Stimulated activated effector memory CD8-positive, alpha-beta T cell treated with anti-CD3 and anti-CD28 coated beads, Interleukin-12 subunit alpha, Interleukin-12 subunit beta, amount 100 ng/mL, for 72 hours (primary cell): ENCODE measurements at regions not wholly inside any gene's neighbourhood (a gene's known extent, or its start where the extent isn't known, plus 50 kb on each side); places are given as distances from the start of the nearest gene placed in this dataset.
A peak's percentile ranks its signal among the peaks of the same experiment; 100 is the strongest.

ENCODE experiments used
- ATAC-seq: fragments of 150-1000 bp; cut with Tn5 transposase; 2 replicates; pipeline ENCODE4 v1.10.0; 2021
- DNase-seq, 2 donors: peaks; one replicate each; pipeline ENCODE4 v3.0.0; 2021 to 2022; ENCODE audit warnings: low spot score in 2 of 2
- H3K27ac Mint-ChIP-seq: one replicate; pipeline ENCODE4 v1.8.0; 2022; ENCODE audit warnings: mild to moderate bottlenecking, mixed read lengths
- H3K36me3 Mint-ChIP-seq: one replicate; pipeline ENCODE4 v1.8.0; 2022; ENCODE audit warnings: mild to moderate bottlenecking, mixed read lengths
- H3K4me1 Mint-ChIP-seq: one replicate; pipeline ENCODE4 v1.8.0; 2022; ENCODE audit warnings: mixed read lengths
- H3K4me3 Mint-ChIP-seq: one replicate; pipeline ENCODE4 v1.8.0; 2022; ENCODE audit warnings: mild to moderate bottlenecking, mixed read lengths
- H3K9me3 Mint-ChIP-seq: one replicate; pipeline ENCODE4 v1.8.0; 2022; ENCODE audit warnings: mixed read lengths

DNA sequence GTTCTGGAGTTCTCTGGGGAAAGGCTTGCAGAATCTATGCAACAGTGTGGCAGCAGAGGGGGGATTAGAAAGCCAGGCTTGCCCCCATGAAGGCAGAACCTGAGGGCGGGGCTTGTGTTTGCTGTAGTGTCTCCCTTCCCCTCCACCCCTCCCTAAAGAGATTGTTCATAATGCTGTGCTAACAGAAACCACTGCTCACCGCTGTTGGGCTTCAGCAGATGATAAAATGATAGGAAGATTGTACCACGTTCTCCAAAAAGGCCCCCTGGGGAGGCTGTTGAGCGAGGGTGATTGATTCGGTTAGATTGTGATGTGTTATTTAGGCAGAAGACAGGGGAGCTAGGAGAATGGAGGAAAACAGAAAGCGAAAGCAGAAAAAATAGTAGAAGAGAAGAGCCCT lies 215.2 kb upstream of the NCAM1 start:
- Mint-ChIP-seq H3K9me3 (no peaks in the 10 kb centered on the region), H3K36me3 (no peaks in the 10 kb centered on the region), H3K4me3 (no peak overlapping the region), H3K4me1 (no peaks in the 10 kb centered on the region), H3K27ac (no peak overlapping the region)
- no peak for DNase-seq
- no peak for ATAC-seq

DNA sequence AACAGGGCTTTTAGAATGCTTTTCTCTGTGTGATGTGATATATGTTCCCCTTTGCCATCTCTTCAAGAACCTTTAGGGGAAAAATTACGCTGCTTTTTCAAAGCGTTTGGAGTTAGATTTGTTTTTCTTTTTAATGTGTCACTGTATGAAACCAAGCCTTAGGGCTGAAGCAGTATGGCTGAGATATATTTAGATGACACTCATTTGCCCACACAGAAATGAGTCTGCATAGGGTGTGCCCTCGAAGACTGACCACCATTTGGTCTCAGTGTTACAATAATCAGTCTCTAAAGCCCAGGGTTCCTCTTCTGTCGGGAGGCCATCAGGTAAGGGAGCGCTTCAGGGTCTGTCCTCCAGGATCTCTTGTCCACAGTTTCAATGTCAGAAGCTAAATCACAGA lies 213.0 kb upstream of the NCAM1 start:
- ATAC-seq (no peak), DNase-seq (no peak)
- no peaks in the 10 kb centered on the region for H3K9me3 Mint-ChIP-seq
- H3K36me3 Mint-ChIP-seq: no peaks in the 10 kb centered on the region
- H3K27ac Mint-ChIP-seq: no peak overlapping the region
- no peak overlapping the region for H3K4me3 Mint-ChIP-seq
- no peaks in the 10 kb centered on the region for H3K4me1 Mint-ChIP-seq

DNA sequence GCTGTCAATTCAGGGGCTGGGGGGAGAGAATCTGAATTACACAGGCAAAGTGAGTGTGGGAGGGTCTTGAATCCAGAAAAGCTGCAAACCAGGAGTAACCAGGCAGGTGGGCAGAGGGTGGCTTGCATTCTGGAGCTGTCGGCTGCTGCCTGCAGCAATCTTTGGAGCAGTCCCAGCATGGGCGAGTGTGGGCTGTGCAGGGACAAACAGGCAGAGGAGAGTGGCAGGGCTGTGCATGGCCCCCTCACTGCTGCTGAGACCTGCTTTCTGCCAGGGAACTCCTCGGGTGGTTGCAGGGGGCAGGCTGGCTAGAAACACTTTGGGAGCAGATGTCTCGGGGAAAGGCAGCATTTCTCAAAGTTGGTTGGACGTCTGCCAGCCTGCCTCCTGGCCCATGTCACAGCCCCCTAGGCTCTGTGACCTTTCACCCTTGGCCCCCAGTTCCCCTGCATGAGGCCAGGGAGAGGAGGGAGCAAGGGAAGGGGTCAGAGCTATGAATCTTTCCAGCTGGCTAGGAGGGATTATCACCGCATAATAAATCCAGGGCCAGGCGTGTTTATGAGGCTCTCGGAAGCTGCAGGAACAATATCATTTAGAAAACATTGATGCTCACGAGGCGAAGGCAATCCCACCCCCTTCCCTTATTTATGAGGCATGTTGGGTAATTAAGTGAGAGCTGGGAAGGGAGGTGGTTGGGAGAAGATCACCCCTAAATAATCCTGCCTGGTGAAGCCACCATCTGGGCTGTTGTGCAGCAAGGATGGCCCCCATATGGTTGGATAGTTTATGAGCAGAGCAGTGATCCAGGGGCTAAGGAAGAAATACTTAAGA lies 212.3 kb upstream of the NCAM1 start:
- Mint-ChIP-seq H3K27ac (no peak overlapping the region), H3K9me3 (no peaks in the 10 kb centered on the region)
- ATAC-seq: no peak

DNA sequence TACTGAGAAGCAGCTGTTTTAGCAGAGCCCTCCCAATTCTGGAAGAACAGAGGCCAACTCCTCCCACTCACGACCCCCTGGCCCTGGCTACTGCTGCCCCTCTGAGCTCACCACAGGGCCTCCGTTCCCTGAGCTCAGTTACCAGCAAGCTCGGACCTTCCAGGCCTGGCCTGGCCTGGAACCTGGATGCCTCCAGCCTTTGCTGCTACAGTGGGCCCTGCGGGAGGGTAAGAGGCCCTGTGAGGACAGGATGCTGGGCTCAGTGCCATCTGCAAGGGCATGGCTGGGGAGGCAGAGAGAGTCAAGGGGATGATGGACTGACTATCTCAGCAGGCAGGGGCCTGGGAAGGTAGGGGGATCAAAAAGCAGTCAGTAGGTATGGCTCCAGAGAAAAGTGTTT lies 209.9 kb upstream of the NCAM1 start:
- H3K9me3 Mint-ChIP-seq: no peaks in the 10 kb centered on the region
- H3K4me1 Mint-ChIP-seq: no peaks in the 10 kb centered on the region
- no peaks in the 10 kb centered on the region for H3K36me3 Mint-ChIP-seq
- no peak overlapping the region for H3K27ac Mint-ChIP-seq
- DNase-seq (no peak), ATAC-seq (peak; percentile 27)
- no peak overlapping the region for H3K4me3 Mint-ChIP-seq

More for the DNA sequence above, 212.3 kb upstream of the NCAM1 start:
- Mint-ChIP-seq H3K4me3 (no peak overlapping the region), H3K36me3 (no peaks in the 10 kb centered on the region), H3K4me1 (no peaks in the 10 kb centered on the region)
- DNase-seq: no peak

DNA sequence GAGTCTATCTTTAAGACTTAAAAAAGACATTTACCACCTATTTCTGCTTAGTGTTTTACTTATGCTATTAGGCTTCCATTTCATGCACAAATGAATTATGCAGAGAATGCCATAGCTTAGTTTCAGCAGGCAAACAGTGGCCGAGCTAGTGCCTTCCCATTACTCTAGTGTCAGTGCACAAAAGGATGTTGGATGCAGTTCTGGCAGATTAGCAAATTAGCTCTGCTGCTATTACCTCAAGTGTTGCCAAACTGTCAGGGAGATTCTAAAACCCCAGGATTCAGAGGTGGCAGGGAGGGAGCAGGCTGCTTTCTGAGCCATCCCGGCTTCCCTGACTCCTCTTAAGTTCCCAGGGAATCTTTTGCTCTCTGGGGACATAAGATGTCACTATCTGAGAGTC lies 209.4 kb upstream of the NCAM1 start:
- Mint-ChIP-seq H3K36me3 (no peaks in the 10 kb centered on the region), H3K4me1 (no peaks in the 10 kb centered on the region), H3K9me3 (no peaks in the 10 kb centered on the region), H3K27ac (no peak overlapping the region), H3K4me3 (no peak overlapping the region)
- no peak for ATAC-seq
- DNase-seq: no peak

DNA sequence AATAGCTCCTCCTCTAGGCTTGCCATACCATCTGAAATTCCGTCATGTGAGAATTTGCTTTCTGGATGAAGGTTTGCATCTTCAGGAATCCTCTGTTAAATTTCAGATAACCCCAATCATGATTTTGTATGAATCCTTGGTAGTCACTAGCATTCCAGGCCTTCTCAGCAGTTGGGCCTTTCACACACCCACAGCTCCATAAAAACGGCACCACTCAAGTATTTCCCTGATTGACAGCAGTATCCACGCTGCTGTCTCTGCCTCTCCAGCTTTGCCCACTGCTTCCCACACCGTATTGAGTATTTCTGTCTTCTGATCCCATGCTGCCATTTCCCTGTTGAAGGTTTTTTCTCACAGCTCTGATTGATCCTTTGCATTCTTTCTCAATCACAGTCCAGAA lies 208.7 kb upstream of the NCAM1 start:
- H3K27ac Mint-ChIP-seq: no peak overlapping the region
- H3K9me3 Mint-ChIP-seq: no peaks in the 10 kb centered on the region
- no peaks in the 10 kb centered on the region for H3K4me1 Mint-ChIP-seq
- H3K36me3 Mint-ChIP-seq: no peaks in the 10 kb centered on the region
- no peak for DNase-seq
- no peak overlapping the region for H3K4me3 Mint-ChIP-seq
- no peak for ATAC-seq

DNA sequence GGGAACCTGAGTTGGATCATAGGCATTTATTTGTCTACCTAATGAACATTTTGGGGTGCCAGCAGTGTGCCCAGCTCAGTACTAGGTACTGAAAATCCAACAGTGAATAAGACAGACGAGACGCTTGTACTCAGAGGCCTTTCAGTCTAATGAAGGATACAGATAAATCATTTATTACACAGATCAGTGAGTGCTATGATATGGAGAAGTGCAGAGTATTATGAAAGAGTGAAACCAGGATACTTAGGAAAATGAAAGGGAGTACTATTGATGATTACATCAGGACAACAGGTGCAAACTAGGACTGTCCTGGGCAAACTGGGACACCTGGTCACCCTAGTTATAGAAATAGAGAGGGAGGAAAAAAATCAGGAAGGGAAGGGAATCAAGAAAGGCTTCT lies 207.5 kb upstream of the NCAM1 start:
- Mint-ChIP-seq H3K36me3 (no peaks in the 10 kb centered on the region), H3K9me3 (no peaks in the 10 kb centered on the region), H3K4me1 (no peaks in the 10 kb centered on the region), H3K4me3 (no peak overlapping the region), H3K27ac (no peak overlapping the region)
- no peak for ATAC-seq
- no peak for DNase-seq

DNA sequence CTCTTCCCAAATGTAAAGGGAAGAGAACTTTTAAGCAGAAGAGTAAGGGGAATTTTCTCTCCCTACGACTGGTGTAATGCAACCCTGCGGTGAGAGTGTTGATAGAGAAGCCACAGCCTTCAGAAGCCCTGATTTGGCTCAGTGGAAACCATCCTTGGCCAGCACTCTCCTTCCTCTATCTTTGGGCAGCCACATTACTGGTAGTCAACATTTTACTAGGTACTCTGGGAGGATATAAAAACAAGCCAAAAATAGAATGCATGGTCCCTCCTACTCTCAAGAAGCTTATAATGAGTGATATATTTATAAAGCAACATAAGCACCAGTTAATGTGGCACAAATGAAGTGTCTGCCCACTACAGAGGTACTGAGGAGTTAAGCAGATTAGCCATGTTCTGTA lies 201.8 kb upstream of the NCAM1 start:
- H3K4me1 Mint-ChIP-seq: no peaks in the 10 kb centered on the region

DNA sequence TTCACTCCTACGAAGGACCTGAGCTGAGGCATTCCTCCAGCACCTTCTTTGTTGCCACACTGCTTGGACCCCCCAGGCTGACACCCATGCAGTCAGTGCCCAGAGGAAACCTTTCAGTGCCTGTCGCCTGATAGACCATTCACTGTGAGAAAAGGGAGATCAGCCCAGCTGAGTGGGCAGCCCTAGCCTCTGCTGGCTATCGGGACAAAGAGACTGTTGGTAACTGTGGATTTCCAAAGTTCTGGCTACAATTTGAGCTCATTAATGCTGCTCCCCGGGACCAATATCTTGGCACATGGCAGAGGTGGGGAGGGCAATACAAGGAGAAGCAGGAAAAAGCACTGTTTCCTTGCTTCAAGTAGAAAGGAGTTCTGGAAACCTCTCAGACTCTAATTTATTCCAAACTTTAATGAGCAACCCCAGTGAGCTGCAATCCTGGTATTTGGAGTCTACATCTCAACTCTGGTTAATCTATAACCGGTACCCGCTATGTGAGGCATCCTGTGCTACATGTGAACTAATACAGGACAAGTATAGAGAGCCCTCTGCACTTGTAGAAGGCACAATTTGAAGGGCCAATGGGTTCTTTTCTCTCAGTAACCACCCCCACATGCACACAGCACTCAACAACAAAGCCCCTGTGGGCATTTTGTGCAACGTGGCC lies 200.7 kb upstream of the NCAM1 start:
- no peak for DNase-seq
- ATAC-seq: no peak
- Mint-ChIP-seq H3K36me3 (no peaks in the 10 kb centered on the region), H3K27ac (no peak overlapping the region), H3K4me1 (no peaks in the 10 kb centered on the region), H3K4me3 (no peak overlapping the region), H3K9me3 (no peaks in the 10 kb centered on the region)

More for the DNA sequence above, 201.8 kb upstream of the NCAM1 start:
- H3K36me3 Mint-ChIP-seq: no peaks in the 10 kb centered on the region
- DNase-seq (no peak), ATAC-seq (no peak)
- no peaks in the 10 kb centered on the region for H3K9me3 Mint-ChIP-seq
- H3K27ac Mint-ChIP-seq: no peak overlapping the region
- H3K4me3 Mint-ChIP-seq: no peak overlapping the region

DNA sequence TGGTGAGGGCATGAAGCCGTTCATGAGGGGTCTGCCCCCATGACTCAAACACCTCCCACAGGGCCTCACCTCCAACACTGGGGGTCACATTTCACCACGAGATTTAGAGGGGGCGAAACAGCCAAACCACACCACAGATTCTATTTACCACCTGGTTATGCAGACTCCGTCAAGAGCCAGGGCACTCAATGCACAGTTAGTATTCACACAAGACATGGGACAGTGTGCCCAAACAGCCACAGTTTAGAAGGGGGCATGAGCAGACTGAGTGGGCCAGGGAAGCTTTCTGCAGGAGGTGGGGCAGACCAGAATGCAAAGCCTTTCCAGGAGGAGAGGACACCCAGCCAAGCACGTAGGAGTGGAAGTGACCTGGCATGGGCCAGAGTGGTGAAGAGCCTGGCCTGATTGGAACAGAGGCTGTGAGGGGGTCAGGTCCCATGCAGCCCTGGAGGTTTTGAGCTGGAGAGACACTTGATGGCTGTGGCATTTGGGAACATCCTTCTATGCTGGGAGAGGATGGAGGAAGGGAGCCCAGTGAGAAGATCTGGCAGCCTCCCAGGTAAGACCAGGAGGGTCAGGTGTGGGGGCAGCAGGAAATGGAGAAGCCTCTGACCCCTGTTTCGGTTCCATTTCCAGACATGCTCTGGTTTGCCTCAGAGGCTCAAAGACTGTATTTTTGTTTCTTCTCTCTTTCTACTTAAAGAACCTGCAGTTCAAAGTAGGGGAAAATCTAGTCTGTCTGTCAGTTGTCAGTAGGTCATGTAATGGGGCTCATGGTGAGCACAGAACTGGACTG lies 199.1 kb upstream of the NCAM1 start:
- no peak for DNase-seq
- H3K4me3 Mint-ChIP-seq: no peak overlapping the region
- H3K9me3 Mint-ChIP-seq: no peaks in the 10 kb centered on the region
- H3K36me3 Mint-ChIP-seq: no peaks in the 10 kb centered on the region
- no peak for ATAC-seq
- H3K27ac Mint-ChIP-seq: no peak overlapping the region
- H3K4me1 Mint-ChIP-seq: no peaks in the 10 kb centered on the region

DNA sequence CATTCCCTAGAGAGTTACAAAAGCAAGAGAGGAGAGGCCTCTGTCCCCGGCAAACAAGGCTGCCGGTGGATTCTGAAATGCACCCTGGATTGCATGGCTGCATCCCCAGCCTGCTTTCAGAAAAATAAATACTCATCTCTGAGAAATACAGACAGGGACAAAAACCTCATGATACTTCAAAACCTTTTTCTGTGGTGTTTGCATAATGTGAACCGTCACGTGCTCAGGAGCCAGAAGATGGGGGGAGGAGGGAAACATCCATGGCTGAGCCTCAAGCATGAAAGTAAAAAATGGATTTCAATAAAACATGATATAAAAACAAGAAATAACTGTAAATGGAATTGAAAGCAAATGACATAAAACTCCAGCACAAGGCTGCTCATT lies 198.5 kb upstream of the NCAM1 start:
- Mint-ChIP-seq H3K4me1 (no peaks in the 10 kb centered on the region), H3K27ac (no peak overlapping the region), H3K9me3 (no peaks in the 10 kb centered on the region), H3K4me3 (no peak overlapping the region), H3K36me3 (no peaks in the 10 kb centered on the region)
- no peak for DNase-seq
- ATAC-seq: no peak

DNA sequence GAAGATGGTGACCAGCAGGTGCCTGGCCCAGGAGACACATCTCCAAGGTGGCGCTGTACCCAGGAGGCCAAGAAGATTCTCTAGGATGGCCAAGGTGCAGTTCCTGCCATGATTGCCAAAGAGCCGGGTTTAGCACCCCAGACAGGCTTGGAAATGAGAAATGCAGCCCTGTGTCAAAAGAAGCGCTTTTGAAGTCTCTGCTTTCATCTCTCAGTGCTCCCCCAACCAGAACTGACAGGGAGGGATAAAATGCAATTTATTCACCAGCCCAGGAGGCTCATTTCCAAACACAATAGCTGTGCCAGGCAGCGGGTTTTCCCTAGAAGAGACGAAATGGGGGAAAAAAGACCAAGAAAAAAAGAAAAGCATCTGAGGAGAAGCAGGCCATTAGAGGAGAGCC lies 195.9 kb upstream of the NCAM1 start:
- no peaks in the 10 kb centered on the region for H3K9me3 Mint-ChIP-seq
- H3K36me3 Mint-ChIP-seq: no peaks in the 10 kb centered on the region
- H3K4me1 Mint-ChIP-seq: no peaks in the 10 kb centered on the region
- H3K4me3 Mint-ChIP-seq: no peak overlapping the region
- ATAC-seq: no peak
- no peak for DNase-seq
- H3K27ac Mint-ChIP-seq: no peak overlapping the region

DNA sequence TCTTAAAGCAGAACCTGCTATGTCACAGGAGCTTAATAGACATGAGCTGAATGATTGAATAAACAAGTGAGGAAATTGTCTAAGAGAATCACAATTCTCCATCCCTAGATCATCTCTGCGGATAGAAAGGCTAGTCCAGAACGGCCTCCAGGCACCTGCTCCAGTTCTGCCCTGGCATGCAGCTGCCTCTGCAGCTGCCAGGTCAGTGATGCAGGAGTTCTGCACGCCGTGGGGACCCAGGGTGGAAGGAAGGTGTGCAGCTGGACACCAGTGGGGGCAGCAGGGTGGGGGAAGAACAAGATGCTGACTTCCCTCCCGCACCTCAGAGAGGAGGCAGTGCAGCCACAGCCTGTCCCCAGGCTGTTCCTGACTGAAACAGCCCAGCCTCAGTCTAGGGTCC lies 192.1 kb upstream of the NCAM1 start:
- ATAC-seq: peak; percentile 14

DNA sequence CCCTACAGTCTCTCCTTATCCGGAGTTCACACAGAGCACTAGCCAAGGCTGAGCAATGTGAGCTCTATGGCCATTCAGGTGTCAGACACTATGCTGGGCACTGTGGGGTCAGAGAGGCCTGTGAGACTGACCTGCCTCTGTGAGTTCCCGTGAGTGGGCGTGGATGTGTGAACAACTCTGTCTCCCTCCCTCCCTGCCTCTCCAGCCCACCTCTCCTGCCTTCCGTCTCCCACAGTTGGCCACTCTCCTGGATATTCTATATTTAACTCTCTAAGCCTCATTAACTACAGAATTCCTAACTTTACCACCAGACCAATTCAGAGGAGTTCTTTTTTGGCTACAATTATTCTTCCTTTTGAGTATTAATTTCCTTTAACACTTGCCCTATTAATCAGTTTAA lies 191.6 kb upstream of the NCAM1 start:
- Mint-ChIP-seq H3K4me1 (no peaks in the 10 kb centered on the region), H3K36me3 (no peaks in the 10 kb centered on the region), H3K27ac (no peak overlapping the region), H3K4me3 (no peak overlapping the region), H3K9me3 (no peaks in the 10 kb centered on the region)
- ATAC-seq (no peak), DNase-seq (no peak)

More for the DNA sequence above, 192.1 kb upstream of the NCAM1 start:
- H3K9me3 Mint-ChIP-seq: no peaks in the 10 kb centered on the region
- H3K27ac Mint-ChIP-seq: no peak overlapping the region
- DNase-seq: no peak
- H3K4me1 Mint-ChIP-seq: no peaks in the 10 kb centered on the region
- H3K4me3 Mint-ChIP-seq: no peak overlapping the region
- no peaks in the 10 kb centered on the region for H3K36me3 Mint-ChIP-seq

DNA sequence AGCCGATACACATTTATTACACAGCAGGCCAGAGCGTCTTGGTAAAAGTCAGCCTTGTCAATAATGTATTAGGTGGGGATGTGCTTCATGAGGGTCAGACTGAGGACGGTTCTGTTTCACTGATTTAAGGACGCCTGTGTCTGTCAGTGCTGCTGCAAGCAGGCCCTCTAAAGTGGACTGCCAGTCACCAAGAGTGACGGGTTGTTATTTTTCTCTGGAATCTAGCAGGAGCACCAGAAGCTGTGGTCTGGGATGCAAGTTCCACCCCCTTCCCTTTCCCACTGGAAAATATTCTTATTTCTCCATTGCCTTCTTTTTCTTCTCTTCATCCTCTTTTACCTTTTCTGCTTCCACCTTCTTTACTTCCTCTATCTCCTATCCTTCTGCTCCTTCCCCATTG lies 191.2 kb upstream of the NCAM1 start:
- no peak overlapping the region for H3K4me3 Mint-ChIP-seq
- H3K9me3 Mint-ChIP-seq: no peaks in the 10 kb centered on the region
- DNase-seq (no peak), ATAC-seq (no peak)
- H3K36me3 Mint-ChIP-seq: no peaks in the 10 kb centered on the region
- no peaks in the 10 kb centered on the region for H3K4me1 Mint-ChIP-seq
- no peak overlapping the region for H3K27ac Mint-ChIP-seq

DNA sequence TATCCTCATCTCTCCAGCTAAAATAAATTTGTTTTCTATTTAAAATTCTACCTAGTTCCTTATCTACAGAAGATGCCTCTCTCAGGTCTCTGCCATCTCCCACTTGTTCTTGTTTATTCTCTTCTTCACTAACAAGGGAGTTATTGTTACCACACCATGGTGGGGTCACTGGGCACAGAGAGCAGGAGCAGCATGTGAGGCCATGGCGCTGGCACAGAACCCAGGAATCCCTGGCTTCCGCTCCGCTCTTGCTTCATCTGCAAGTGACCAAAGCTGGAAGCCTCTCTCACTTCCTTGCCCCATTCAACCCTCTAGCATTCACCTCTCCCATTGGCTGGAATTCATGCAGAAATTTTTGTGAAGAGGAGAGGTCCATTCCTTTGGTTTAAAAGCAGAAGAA lies 190.7 kb upstream of the NCAM1 start:
- H3K27ac Mint-ChIP-seq: no peak overlapping the region
- H3K36me3 Mint-ChIP-seq: no peaks in the 10 kb centered on the region
- DNase-seq (no peak), ATAC-seq (no peak)
- no peak overlapping the region for H3K4me3 Mint-ChIP-seq
- H3K9me3 Mint-ChIP-seq: no peaks in the 10 kb centered on the region
- H3K4me1 Mint-ChIP-seq: no peaks in the 10 kb centered on the region
